ENCODE measurements at regions not wholly inside any gene's neighbourhood (a gene's known extent, or its start where the extent isn't known, plus 50 kb on each side); places are given as distances from the start of the nearest gene placed in this dataset.

DNA sequence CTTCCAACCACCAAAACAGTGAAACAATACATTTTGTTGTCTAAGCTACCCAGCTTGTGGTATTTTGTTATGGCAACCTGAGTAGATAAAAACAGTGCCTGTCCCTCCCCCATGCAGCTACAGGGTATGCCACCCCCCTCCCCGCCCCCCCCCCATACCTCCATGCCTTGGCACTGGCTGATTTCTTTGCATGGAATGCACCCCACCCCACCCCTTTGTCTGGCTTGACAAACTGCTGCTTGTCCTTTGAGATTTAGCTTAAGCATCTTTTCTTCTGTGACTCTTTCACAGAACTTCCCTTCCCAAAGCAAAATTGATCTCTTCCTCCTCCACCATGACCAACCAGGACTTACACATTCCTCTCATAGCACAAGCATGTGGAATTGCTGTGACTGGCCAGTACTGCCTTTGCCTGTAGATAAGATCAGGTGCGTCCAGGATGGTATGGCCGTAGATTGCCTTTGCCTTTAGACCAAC, 64.6 kb upstream of the ADGRF1 start:
- TF ChIP-seq, protein P1, sequence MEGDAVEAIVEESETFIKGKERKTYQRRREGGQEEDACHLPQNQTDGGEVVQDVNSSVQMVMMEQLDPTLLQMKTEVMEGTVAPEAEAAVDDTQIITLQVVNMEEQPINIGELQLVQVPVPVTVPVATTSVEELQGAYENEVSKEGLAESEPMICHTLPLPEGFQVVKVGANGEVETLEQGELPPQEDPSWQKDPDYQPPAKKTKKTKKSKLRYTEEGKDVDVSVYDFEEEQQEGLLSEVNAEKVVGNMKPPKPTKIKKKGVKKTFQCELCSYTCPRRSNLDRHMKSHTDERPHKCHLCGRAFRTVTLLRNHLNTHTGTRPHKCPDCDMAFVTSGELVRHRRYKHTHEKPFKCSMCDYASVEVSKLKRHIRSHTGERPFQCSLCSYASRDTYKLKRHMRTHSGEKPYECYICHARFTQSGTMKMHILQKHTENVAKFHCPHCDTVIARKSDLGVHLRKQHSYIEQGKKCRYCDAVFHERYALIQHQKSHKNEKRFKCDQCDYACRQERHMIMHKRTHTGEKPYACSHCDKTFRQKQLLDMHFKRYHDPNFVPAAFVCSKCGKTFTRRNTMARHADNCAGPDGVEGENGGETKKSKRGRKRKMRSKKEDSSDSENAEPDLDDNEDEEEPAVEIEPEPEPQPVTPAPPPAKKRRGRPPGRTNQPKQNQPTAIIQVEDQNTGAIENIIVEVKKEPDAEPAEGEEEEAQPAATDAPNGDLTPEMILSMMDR (IDR thresholded peaks at IDR 0.05) = no peak
- TF ChIP-seq POLR2AphosphoS5 (IDR thresholded peaks at IDR 0.05) (no peak), EP300 (IDR thresholded peaks at IDR 0.05) (no peak)

Data from gastroesophageal sphincter (tissue), 3 donors.